GM18498 (cell line): ENCODE measurements at regions not wholly inside any gene's neighbourhood (a gene's known extent, or its start where the extent isn't known, plus 50 kb on each side); places are given as distances from the start of the nearest gene placed in this dataset.

Experiments used
- ATAC-seq: cut with Tn5 transposase; IDR thresholded peaks from one replicate; pipeline ENCODE4 v1.9.1; 2021; ENCODE audit warnings: mild to moderate bottlenecking, moderate library complexity; ENCODE audit not compliant: unreplicated experiment

DNA sequence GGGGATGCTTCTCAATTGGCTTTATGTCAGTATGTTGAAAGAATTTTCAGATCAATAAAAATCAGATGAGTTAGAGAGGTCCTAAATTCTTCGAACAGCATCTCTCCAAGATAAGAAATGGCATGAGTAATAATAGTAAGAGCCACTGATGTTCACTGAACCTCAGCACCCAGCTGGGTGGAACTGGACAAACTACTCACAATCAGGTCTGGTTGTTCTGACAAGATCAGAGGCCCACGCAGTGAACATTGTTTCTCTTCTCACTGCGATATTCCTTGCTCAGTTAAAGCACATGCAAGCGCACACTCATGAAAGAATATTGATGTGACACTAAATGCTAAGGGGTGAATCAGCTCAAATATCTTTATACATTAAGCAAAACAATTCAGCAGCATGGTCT, 351.0 kb upstream of the AMELY start:
- no peak for ATAC-seq

- no peak for ATAC-seq
Measured at GRCh38 chrY:7261254-7261653, 349.7 kb upstream of the AMELY start.

- ATAC-seq, result no peak
Measured at GRCh38 chrY:7240101-7240500, 328.5 kb upstream of the AMELY start.

DNA sequence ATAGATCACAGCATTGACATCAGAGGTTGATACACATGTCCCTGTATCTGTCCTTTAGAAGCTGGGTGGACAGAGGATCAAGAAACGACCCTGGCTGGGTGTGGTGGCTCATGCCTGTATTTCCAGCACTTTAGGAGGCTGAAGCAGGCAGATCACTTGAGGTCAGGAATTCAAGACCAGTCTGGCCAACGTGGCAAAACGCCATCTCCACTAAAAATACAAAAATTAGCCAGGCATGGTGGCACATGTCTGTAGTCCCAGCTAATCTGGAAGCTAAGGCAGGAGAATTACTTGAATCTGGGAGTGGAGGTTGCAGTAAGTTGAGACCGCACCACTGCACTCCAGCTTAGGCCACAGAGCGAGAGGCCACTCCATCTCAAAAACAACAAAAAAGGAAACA, 300.4 kb upstream of the AMELY start:
- ATAC-seq, result no peak

- no peak for ATAC-seq
Measured at GRCh38 chrY:7204456-7204855, 292.9 kb upstream of the AMELY start.

- ATAC-seq, result no peak
Measured at GRCh38 chrY:7182591-7182990, 271.0 kb upstream of the AMELY start.

DNA sequence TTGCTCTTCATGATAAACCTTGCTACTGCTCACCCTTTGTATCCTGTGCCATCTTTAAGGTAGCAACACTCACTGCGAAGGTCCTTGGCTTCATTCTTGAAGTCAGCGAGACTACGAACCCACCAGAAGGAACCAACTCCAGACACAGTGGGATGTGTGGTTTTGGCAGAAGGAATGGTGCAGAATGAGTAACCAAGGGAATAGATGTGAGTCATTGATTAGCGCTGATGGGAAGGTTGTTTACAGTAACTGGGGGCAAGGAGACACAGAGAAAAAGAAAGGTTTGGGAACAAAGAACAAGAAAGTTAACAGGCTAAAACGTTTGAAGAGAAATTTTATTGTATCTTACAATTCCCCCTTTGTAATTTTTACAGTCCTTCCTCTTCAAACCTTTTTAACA, 266.1 kb upstream of the AMELY start:
- no peak for ATAC-seq

GRCh38 chrY:7169475-7169874, 257.9 kb upstream of the AMELY start:
- no peak for ATAC-seq

DNA sequence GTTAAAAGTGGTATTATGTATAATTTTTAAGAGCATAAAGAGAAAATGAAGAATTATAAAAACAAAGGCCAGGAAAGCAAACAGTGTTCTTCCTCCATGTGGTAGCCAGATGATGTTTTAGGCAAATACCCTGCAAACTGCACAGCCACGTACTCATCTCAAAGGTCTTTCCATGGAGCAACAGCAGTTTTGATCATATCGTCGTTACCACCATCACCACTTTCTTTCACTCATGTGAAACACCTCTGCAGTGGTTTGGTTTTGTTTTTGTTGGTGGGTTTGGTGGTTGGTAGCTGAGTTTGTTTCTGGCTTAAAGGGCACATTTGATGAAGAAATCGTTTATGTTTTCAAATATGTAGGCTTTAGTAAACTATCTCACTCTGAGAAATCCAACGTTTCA, 229.9 kb upstream of the AMELY start:
- no peak for ATAC-seq
